PC-9 (cell line): ENCODE measurements at regions not wholly inside any gene's neighbourhood (a gene's known extent, or its start where the extent isn't known, plus 50 kb on each side); places are given as distances from the start of the nearest gene placed in this dataset.

Source experiments
- BruUV-seq: library from RNA; stranded (reverse); fragments of 400-500 nt; replicated peaks from 2 replicates; lab custom pipeline; 2021; lab: Mats Ljungman, UMichigan
- CTCF ChIA-PET: fragments of 300-600 bp; sonication (Branson Sonifier 250); formaldehyde crosslinking; loops from one replicate; lab custom pipeline; 2022; ENCODE audit warnings: antibody characterized with exemption; lab: Charles Lee
- POLR2A ChIA-PET: fragments of 300-600 bp; sonication (Branson Sonifier 250); formaldehyde crosslinking; loops from one replicate; lab custom pipeline; 2022; ENCODE audit warnings: antibody characterized with exemption; ENCODE audit not compliant: unreplicated experiment; lab: Charles Lee
- DNase-seq, 2 experiments: peaks; one replicate each; pipeline versions ENCODE4 v3.0.0 to v3.0.0-alpha.2; 2015 to 2022; ENCODE audit warnings: mixed read lengths in 1 of 2
- H2AFZ ChIP-seq: fragments of 200-600 bp; sonication (generic); 2 replicates; pipeline ENCODE4 v1.8.1; 2017; ENCODE audit warnings: antibody characterized with exemption
- H3F3A ChIP-seq: fragments of 200-600 bp; sonication (generic); 2 replicates; pipeline ENCODE4 v1.8.1; 2017; ENCODE audit warnings: antibody characterized with exemption, mild to moderate bottlenecking, low read depth; ENCODE audit not compliant: insufficient read depth
- H3K27ac ChIP-seq: fragments of 200-600 bp; sonication (generic); 2 replicates; pipeline ENCODE4 v1.6.1; 2016; ENCODE audit warnings: mixed run types
- H3K27me3 ChIP-seq: fragments of 200-600 bp; sonication (generic); 2 replicates; pipeline ENCODE4 v1.6.1; 2016; ENCODE audit warnings: low read depth, mixed run types; ENCODE audit not compliant: insufficient read depth
- H3K36me3 ChIP-seq: fragments of 200-600 bp; sonication (generic); 2 replicates; pipeline ENCODE4 v1.6.1; 2016; ENCODE audit warnings: low read depth, mixed run types
- H3K4me1 ChIP-seq: fragments of 200-600 bp; sonication (generic); replicated peaks from 2 replicates; pipeline ENCODE4 v1.6.1; 2016; ENCODE audit warnings: mixed run types; ENCODE audit not compliant: insufficient read depth
- H3K4me2 ChIP-seq: fragments of 200-600 bp; sonication (generic); 2 replicates; pipeline ENCODE4 v1.6.1; 2017; ENCODE audit warnings: mixed run types
- H3K4me3 ChIP-seq: fragments of 200-600 bp; sonication (generic); 2 replicates; pipeline ENCODE4 v1.6.1; 2016; ENCODE audit warnings: mixed run types
- H3K79me2 ChIP-seq: fragments of 200-600 bp; sonication (generic); 2 replicates; pipeline ENCODE4 v1.6.1; 2017; ENCODE audit warnings: low read depth, mixed run types
- H3K9me2 ChIP-seq: fragments of 200-600 bp; sonication (generic); 2 replicates; pipeline ENCODE4 v1.8.1; 2017; ENCODE audit warnings: mild to moderate bottlenecking; ENCODE audit not compliant: insufficient read depth
- H3K9me3 ChIP-seq: fragments of 200-600 bp; sonication (generic); 2 replicates; pipeline ENCODE4 v1.8.1; 2016; ENCODE audit warnings: low read depth; ENCODE audit not compliant: insufficient read depth
- H4K20me1 ChIP-seq: fragments of 200-600 bp; sonication (generic); 2 replicates; pipeline ENCODE4 v1.8.1; 2017; ENCODE audit not compliant: insufficient read depth
- EZH2 ChIP-seq: fragments of 200-600 bp; sonication (generic); IDR thresholded peaks from 2 replicates; pipeline ENCODE4 v1.8.0; 2017; ENCODE audit warnings: antibody characterized with exemption, low read depth
- intact Hi-C: fragments of 100-400 bp; cut with micrococcal nuclease; formaldehyde crosslinking; loops from one replicate; pipeline ENCODE4 v1.10.0; 2022; ENCODE audit not compliant: unreplicated experiment
- TF ChIP-seq, protein P1 (sequence below): fragments of 200-600 bp; sonication (generic); conservative IDR thresholded peaks from 2 replicates; pipeline ENCODE4 v1.6.1; 2017; ENCODE audit warnings: mixed run types, antibody characterized with exemption, mild to moderate bottlenecking, moderate library complexity

GRCh38 chrX:25277574-25277973 lies 261.8 kb upstream of the ARX start:
- no peak overlapping the region for H2AFZ ChIP-seq
- no peaks in the 10 kb centered on the region for H3K9me2 ChIP-seq
- H3F3A ChIP-seq, result no peaks in the 10 kb centered on the region
- H3K27me3 ChIP-seq, result no peaks in the 10 kb centered on the region; the same call in 1 of the 2 replicates
- intact Hi-C loops, result no loop called here
- no peak overlapping the region for H3K4me2 ChIP-seq
- POLR2A ChIA-PET, result no interaction called here
- CTCF ChIA-PET, result no interaction called here
- no peaks in the 10 kb centered on the region for H3K4me1 ChIP-seq
- no peaks in the 10 kb centered on the region for H4K20me1 ChIP-seq
- DNase-seq, result no peak
- H3K36me3 ChIP-seq, result no peaks in the 10 kb centered on the region
- no TSS peak for BruUV-seq
- H3K27ac ChIP-seq, result no peak overlapping the region
- H3K9me3 ChIP-seq, result no peaks in the 10 kb centered on the region
- no peaks in the 10 kb centered on the region for H3K79me2 ChIP-seq
- no peak overlapping the region for H3K4me3 ChIP-seq
- TF ChIP-seq, protein P1, sequence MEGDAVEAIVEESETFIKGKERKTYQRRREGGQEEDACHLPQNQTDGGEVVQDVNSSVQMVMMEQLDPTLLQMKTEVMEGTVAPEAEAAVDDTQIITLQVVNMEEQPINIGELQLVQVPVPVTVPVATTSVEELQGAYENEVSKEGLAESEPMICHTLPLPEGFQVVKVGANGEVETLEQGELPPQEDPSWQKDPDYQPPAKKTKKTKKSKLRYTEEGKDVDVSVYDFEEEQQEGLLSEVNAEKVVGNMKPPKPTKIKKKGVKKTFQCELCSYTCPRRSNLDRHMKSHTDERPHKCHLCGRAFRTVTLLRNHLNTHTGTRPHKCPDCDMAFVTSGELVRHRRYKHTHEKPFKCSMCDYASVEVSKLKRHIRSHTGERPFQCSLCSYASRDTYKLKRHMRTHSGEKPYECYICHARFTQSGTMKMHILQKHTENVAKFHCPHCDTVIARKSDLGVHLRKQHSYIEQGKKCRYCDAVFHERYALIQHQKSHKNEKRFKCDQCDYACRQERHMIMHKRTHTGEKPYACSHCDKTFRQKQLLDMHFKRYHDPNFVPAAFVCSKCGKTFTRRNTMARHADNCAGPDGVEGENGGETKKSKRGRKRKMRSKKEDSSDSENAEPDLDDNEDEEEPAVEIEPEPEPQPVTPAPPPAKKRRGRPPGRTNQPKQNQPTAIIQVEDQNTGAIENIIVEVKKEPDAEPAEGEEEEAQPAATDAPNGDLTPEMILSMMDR, result no peak
- no peak for TF ChIP-seq EZH2

DNA sequence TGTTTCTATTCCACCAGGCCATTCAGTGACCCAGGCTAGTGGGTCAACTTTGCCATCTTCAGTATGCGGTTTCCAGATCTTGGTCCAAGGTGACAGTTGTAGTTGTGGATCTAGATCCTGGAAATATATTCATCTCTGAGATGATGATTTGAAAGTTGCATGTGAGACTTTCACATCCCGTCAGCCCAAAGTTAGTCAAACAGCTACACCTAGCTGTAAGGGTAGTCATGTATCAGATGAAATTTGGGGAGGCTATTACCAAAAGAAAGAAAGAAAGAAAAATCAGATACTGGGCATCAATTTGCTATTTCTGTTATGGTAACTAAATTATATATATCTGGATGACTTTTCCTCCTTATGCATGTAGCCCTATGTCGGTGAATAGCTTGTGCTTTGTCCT lies 259.4 kb upstream of the ARX start:
- intact Hi-C loops, result no loop called here
- H3K4me1 ChIP-seq, result no peaks in the 10 kb centered on the region
- no peaks in the 10 kb centered on the region for H3K9me2 ChIP-seq
- TF ChIP-seq, protein P1, result no peak
- no peak for TF ChIP-seq EZH2
- CTCF ChIA-PET, result no interaction called here
- no peaks in the 10 kb centered on the region for H4K20me1 ChIP-seq
- no TSS peak for BruUV-seq
- no peak overlapping the region for H3K4me3 ChIP-seq
- H2AFZ ChIP-seq, result no peak overlapping the region
- POLR2A ChIA-PET, result no interaction called here
- no peaks in the 10 kb centered on the region for H3K36me3 ChIP-seq
- H3F3A ChIP-seq, result no peaks in the 10 kb centered on the region
- no peak overlapping the region for H3K27ac ChIP-seq
- H3K79me2 ChIP-seq, result no peaks in the 10 kb centered on the region
- no peaks in the 10 kb centered on the region for H3K9me3 ChIP-seq
- no peak overlapping the region for H3K4me2 ChIP-seq
- DNase-seq, result no peak
- H3K27me3 ChIP-seq, result no peaks in the 10 kb centered on the region; the same call in 1 of the 2 replicates

DNA sequence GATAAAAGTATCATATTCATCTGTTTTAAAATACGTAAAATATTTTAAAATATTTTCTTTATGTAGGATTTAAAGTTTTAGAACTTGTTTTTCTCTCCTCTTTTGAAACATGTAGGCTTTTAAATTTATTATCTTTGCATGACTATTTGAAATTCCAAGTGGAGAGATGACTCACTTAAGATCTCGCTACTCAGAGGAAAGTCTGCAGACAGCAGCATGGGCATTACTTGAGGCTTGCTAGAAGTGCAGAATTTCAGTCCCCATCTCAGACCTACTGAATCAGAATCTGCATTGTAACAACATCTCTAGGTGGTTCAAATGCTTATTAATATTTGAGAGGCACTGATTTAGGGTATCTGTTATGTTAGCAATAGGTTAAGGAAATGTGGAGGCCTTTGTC lies 225.7 kb upstream of the ARX start:
- Histone ChIP-seq H3K4me3 (no peak overlapping the region), H3K4me1 (no peaks in the 10 kb centered on the region), H3K27me3 (no peaks in the 10 kb centered on the region), H3K9me3 (no peaks in the 10 kb centered on the region), H3K36me3 (no peaks in the 10 kb centered on the region), H2AFZ (no peak overlapping the region), H3F3A (no peaks in the 10 kb centered on the region), H4K20me1 (no peaks in the 10 kb centered on the region), H3K79me2 (no peaks in the 10 kb centered on the region), H3K4me2 (no peak overlapping the region), H3K27ac (no peak overlapping the region), H3K9me2 (no peaks in the 10 kb centered on the region)
- BruUV-seq, result no TSS peak
- ChIA-PET POLR2A (no interaction called here), CTCF (no interaction called here)
- no peak for DNase-seq
- TF ChIP-seq, protein P1, result no peak
- no peak for TF ChIP-seq EZH2
- intact Hi-C loops, result no loop called here
